ENCODE measurements at regions not wholly inside any gene's neighbourhood (a gene's known extent, or its start where the extent isn't known, plus 50 kb on each side); places are given as distances from the start of the nearest gene placed in this dataset.

- DNase-seq (ENCODE audit: low read depth in 1 of 2, low spot score in 2 of 2) (no peak), FAIRE-seq (no peak)
- Histone ChIP-seq H4K8ac (ENCODE audit: extremely low read depth, insufficient read depth, low read length) (no peak overlapping the region), H3K79me1 (ENCODE audit: low read depth, low read length) (no peaks in the 10 kb centered on the region), H2BK5ac (ENCODE audit: low read depth, low read length) (no peak overlapping the region), H2BK20ac (ENCODE audit: low read length) (no peak overlapping the region), H2AFZ (ENCODE audit: low read length) (no peak overlapping the region), H2AK5ac (ENCODE audit: low read depth, low read length) (no peak overlapping the region), H3K4ac (replicated peaks; ENCODE audit: insufficient read length, low read depth, low read length) (no peak overlapping the region), H4K20me1 (replicated peaks in 1 of 2; ENCODE audit: control insufficient read depth in 1 of 2, insufficient read depth in 2 of 2, low read length in 2 of 2) (no peaks in the 10 kb centered on the region), H3K14ac (ENCODE audit: insufficient read length) (no peak overlapping the region), H3K4me2 (ENCODE audit: insufficient read depth in 1 of 2, low read depth in 2 of 2, low read length in 2 of 2) (no peak overlapping the region), H3K9me3 (ENCODE audit: insufficient read depth in 2 of 2, low read depth in 1 of 2, low read length in 1 of 2) (no peaks in the 10 kb centered on the region), H3K4me1 (replicated peaks in 1 of 4; ENCODE audit: control insufficient read depth in 3 of 4, insufficient read depth in 4 of 4, low read length in 3 of 4) (no peaks in the 10 kb centered on the region), H2BK120ac (replicated peaks; ENCODE audit: low read depth, low read length) (no peak overlapping the region), H3K4me3 (ENCODE audit: extremely low read depth in 1 of 4, insufficient read depth in 2 of 4, low read depth in 3 of 4, low read length in 4 of 4) (no peak overlapping the region), H3K27ac (ENCODE audit: low read depth, low read length) (no peak overlapping the region), H2BK12ac (ENCODE audit: low read depth, low read length) (no peak overlapping the region), H3K36me3 (ENCODE audit: control insufficient read depth in 2 of 4, insufficient read depth in 4 of 4, low read length in 3 of 4) (no peaks in the 10 kb centered on the region), H3K27me3 (replicated peaks in 1 of 4; ENCODE audit: control insufficient read depth in 3 of 4, extremely low read depth in 1 of 4, insufficient read depth in 3 of 4, low read length in 3 of 4) (no peaks in the 10 kb centered on the region), H3K23me2 (ENCODE audit: low read depth, low read length) (no peaks in the 10 kb centered on the region), H3K79me2 (ENCODE audit: control insufficient read depth in 1 of 2, insufficient read depth in 2 of 2, low read length in 2 of 2) (no peaks in the 10 kb centered on the region), H3K23ac (ENCODE audit: insufficient read length) (no peak overlapping the region), H3K18ac (ENCODE audit: extremely low read depth, low read length) (no peak overlapping the region), H4K91ac (replicated peaks; ENCODE audit: insufficient read length, low read length) (no peak overlapping the region), H2BK15ac (ENCODE audit: low read length) (no peak overlapping the region), H4K5ac (ENCODE audit: insufficient read length, low read depth, low read length) (no peak overlapping the region), H3K9ac (replicated peaks in 1 of 4; ENCODE audit: extremely low read depth in 1 of 4, low read depth in 3 of 4, low read length in 3 of 4) (no peak overlapping the region), H3K56ac (replicated peaks; ENCODE audit: insufficient read length, low read depth, low read length) (no peak overlapping the region)
- CTCF ChIA-PET (ENCODE audit: partially characterized antibody), result interaction anchor here (1.1 to 2.2 kb wide), 4 partner anchors 9 to 84 kb away, joined by 3 to 8 read pairs (median 4); no protein-coding TSS in a partner anchor
- POLR2A ChIA-PET (ENCODE audit: partially characterized antibody), result no interaction called here
- 100% methylated on average over 2 of the region's 2 CpGs; no CpG with 5 or more reads in 1 of the 2 experiments for WGBS, 2 experiments (ENCODE audit: extremely low coverage in 1 of 2, insufficient coverage in 1 of 2, insufficient read length in 1 of 2, insufficient replicate concordance in 2 of 2, low coverage in 1 of 2, low lambda C conversion rate in 2 of 2, missing lambda C conversion rate in 1 of 2)
- TF ChIP-seq HDAC2 (IDR thresholded peaks at IDR 0.05; ENCODE audit: borderline replicate concordance in 1 of 2, low read depth in 2 of 2, low read length in 2 of 2) (no peak), RNF2 (IDR thresholded peaks at IDR 0.05; ENCODE audit: borderline replicate concordance, low read depth, low read length, missing control alignments, poor library complexity, severe bottlenecking) (no peak), GTF2F1 (IDR thresholded peaks at IDR 0.05; ENCODE audit: borderline replicate concordance, low read depth, low read length) (no peak), SAP30 (IDR thresholded peaks at IDR 0.05; ENCODE audit: insufficient read depth, insufficient replicate concordance, low read length) (no peak), CBX8 (IDR thresholded peaks at IDR 0.05; ENCODE audit: borderline replicate concordance, low read depth, low read length) (no peak), HDAC6 (IDR thresholded peaks at IDR 0.05; ENCODE audit: low read depth, low read length) (no peak), CREB1 (IDR thresholded peaks at IDR 0.05) (no peak), SP4 (IDR thresholded peaks at IDR 0.05; ENCODE audit: low read length) (no peak), KDM4A (IDR thresholded peaks at IDR 0.05; ENCODE audit: low read depth, low read length, severe bottlenecking) (no peak), JUN (IDR thresholded peaks at IDR 0.05; ENCODE audit: low read depth, low read length) (no peak), TBP (IDR thresholded peaks at IDR 0.05; ENCODE audit: low read depth, low read length) (no peak), EGR1 (IDR thresholded peaks at IDR 0.05; ENCODE audit: borderline replicate concordance, low read depth, low read length) (no peak), ASH2L (IDR thresholded peaks at IDR 0.05; ENCODE audit: low read length) (no peak), SP2 (IDR thresholded peaks at IDR 0.05; ENCODE audit: low read length) (no peak), SIN3A (conservative IDR thresholded peaks at IDR 0.05 in 1 of 2, IDR thresholded peaks at IDR 0.05 in 1 of 2; ENCODE audit: low read depth in 1 of 2, low read length in 2 of 2) (no peak)
Observed at GRCh38 chr4:82276332-82276640, 97.5 kb downstream of the HNRNPD start.

Measured in H1 (cell line).